GM21576 (cell line): ENCODE measurements at regions not wholly inside any gene's neighbourhood (a gene's known extent, or its start where the extent isn't known, plus 50 kb on each side); places are given as distances from the start of the nearest gene placed in this dataset.

ENCODE experiments used
- ATAC-seq: cut with Tn5 transposase; IDR thresholded peaks from one replicate; pipeline ENCODE4 v1.9.1; 2021; ENCODE audit warnings: mild to moderate bottlenecking, moderate library complexity; ENCODE audit not compliant: unreplicated experiment

- no peak for ATAC-seq
Measured at GRCh38 chrX:88397551-88397950, 349.5 kb upstream of the CPXCR1 start.

GRCh38 chrX:88416002-88416401 lies 331.0 kb upstream of the CPXCR1 start:
- ATAC-seq: no peak

GRCh38 chrX:88416965-88417364 lies 330.1 kb upstream of the CPXCR1 start:
- ATAC-seq: no peak

- ATAC-seq: no peak
Measured at GRCh38 chrX:88424071-88424470, 323.0 kb upstream of the CPXCR1 start.

- no peak for ATAC-seq
Measured at GRCh38 chrX:88424541-88424940, 322.5 kb upstream of the CPXCR1 start.

GRCh38 chrX:88425739-88426138 lies 321.3 kb upstream of the CPXCR1 start:
- ATAC-seq: no peak

GRCh38 chrX:88437563-88437962 lies 309.5 kb upstream of the CPXCR1 start:
- no peak for ATAC-seq

- no peak for ATAC-seq
Measured at GRCh38 chrX:88438209-88438608, 308.8 kb upstream of the CPXCR1 start.

- ATAC-seq: no peak
Measured at GRCh38 chrX:88439935-88440334, 307.1 kb upstream of the CPXCR1 start.
